AG08396 (cell line): ENCODE measurements at regions not wholly inside any gene's neighbourhood (a gene's known extent, or its start where the extent isn't known, plus 50 kb on each side); places are given as distances from the start of the nearest gene placed in this dataset.

Experiments used
- DNase-seq: peaks from one replicate; pipeline ENCODE4 v3.0.0; 2012; ENCODE audit warnings: low spot score, mixed read lengths

GRCh38 chr3:10763817-10764258 lies 52.2 kb upstream of the SLC6A11 start:
- no peak for DNase-seq

- no peak for DNase-seq
Measured at GRCh38 chr3:10764259-10765051, 51.6 kb upstream of the SLC6A11 start.

- DNase-seq: no peak
Measured at GRCh38 chr3:10766049-10766705, 49.9 kb upstream of the SLC6A11 start.
